ENCODE measurements at regions not wholly inside any gene's neighbourhood (a gene's known extent, or its start where the extent isn't known, plus 50 kb on each side); places are given as distances from the start of the nearest gene placed in this dataset.

GRCh38 chr16:87054856-87055255 lies 262.3 kb downstream of the C16orf95 start:
- POLR2A ChIA-PET (ENCODE audit: low non-redundant PET), result no interaction called here
- intact Hi-C loops (cut with micrococcal nuclease; ENCODE audit: unreplicated experiment), result no loop called here
- no TSS peak for BruUV-seq (replicated peaks)
- Histone ChIP-seq H3K9me3 (ENCODE audit: low read depth, low read length, poor library complexity, severe bottlenecking) (no peaks in the 10 kb centered on the region), H3K4me3 (ENCODE audit: low read depth, low read length, poor library complexity, severe bottlenecking) (no peak overlapping the region), H3K36me3 (ENCODE audit: insufficient read depth, low read length, poor library complexity, severe bottlenecking) (no peaks in the 10 kb centered on the region), H3K27me3 (replicated peaks; ENCODE audit: insufficient read depth, low read depth, low read length, poor library complexity) (no peaks in the 10 kb centered on the region), H3K4me1 (ENCODE audit: insufficient read depth, low read length, poor library complexity, severe bottlenecking) (no peaks in the 10 kb centered on the region), H3K27ac (ENCODE audit: low read depth, low read length, poor library complexity, severe bottlenecking) (no peak overlapping the region)
- no peak for TF ChIP-seq EZH2 (IDR thresholded peaks at IDR 0.05; ENCODE audit: borderline replicate concordance, low read depth, low read length, poor library complexity, severe bottlenecking)
- CTCF ChIA-PET, result no interaction called here
- DNase-seq (ENCODE audit: low spot score), result no peak

- no peaks in the 10 kb centered on the region for H3K4me1 ChIP-seq (ENCODE audit: insufficient read depth, low read length, poor library complexity, severe bottlenecking)
- intact Hi-C loops (cut with micrococcal nuclease; ENCODE audit: unreplicated experiment), result no loop called here
- no TSS peak for BruUV-seq (replicated peaks)
- no peaks in the 10 kb centered on the region for H3K36me3 ChIP-seq (ENCODE audit: insufficient read depth, low read length, poor library complexity, severe bottlenecking)
- no peaks in the 10 kb centered on the region for H3K27me3 ChIP-seq (replicated peaks; ENCODE audit: insufficient read depth, low read depth, low read length, poor library complexity)
- H3K4me3 ChIP-seq (ENCODE audit: low read depth, low read length, poor library complexity, severe bottlenecking), result no peak overlapping the region
- H3K27ac ChIP-seq (ENCODE audit: low read depth, low read length, poor library complexity, severe bottlenecking), result no peak overlapping the region
- no peak for DNase-seq (ENCODE audit: low spot score)
- TF ChIP-seq EZH2 (IDR thresholded peaks at IDR 0.05; ENCODE audit: borderline replicate concordance, low read depth, low read length, poor library complexity, severe bottlenecking) (no peak), CTCF (conservative IDR thresholded peaks at IDR 0.05; ENCODE audit: low read depth, low read length) (no peak)
- no peaks in the 10 kb centered on the region for H3K9me3 ChIP-seq (ENCODE audit: low read depth, low read length, poor library complexity, severe bottlenecking)
- ChIA-PET CTCF (no interaction called here), POLR2A (ENCODE audit: low non-redundant PET) (no interaction called here)
Measured at GRCh38 chr16:87056083-87056482, 261.1 kb downstream of the C16orf95 start.

GRCh38 chr16:87056551-87056950 lies 260.6 kb downstream of the C16orf95 start:
- Histone ChIP-seq H3K27ac (ENCODE audit: low read depth, low read length, poor library complexity, severe bottlenecking) (no peak overlapping the region), H3K27me3 (replicated peaks; ENCODE audit: insufficient read depth, low read depth, low read length, poor library complexity) (no peaks in the 10 kb centered on the region), H3K4me1 (ENCODE audit: insufficient read depth, low read length, poor library complexity, severe bottlenecking) (no peaks in the 10 kb centered on the region), H3K9me3 (ENCODE audit: low read depth, low read length, poor library complexity, severe bottlenecking) (no peaks in the 10 kb centered on the region), H3K36me3 (ENCODE audit: insufficient read depth, low read length, poor library complexity, severe bottlenecking) (no peaks in the 10 kb centered on the region), H3K4me3 (ENCODE audit: low read depth, low read length, poor library complexity, severe bottlenecking) (no peak overlapping the region)
- no peak for TF ChIP-seq EZH2 (IDR thresholded peaks at IDR 0.05; ENCODE audit: borderline replicate concordance, low read depth, low read length, poor library complexity, severe bottlenecking)
- no peak for TF ChIP-seq CTCF (conservative IDR thresholded peaks at IDR 0.05; ENCODE audit: low read depth, low read length)
- ChIA-PET POLR2A (ENCODE audit: low non-redundant PET) (no interaction called here), CTCF (no interaction called here)
- no TSS peak for BruUV-seq (replicated peaks)
- no peak for DNase-seq (ENCODE audit: low spot score)
- intact Hi-C loops (cut with micrococcal nuclease; ENCODE audit: unreplicated experiment), result no loop called here

- intact Hi-C loops (cut with micrococcal nuclease; ENCODE audit: unreplicated experiment), result no loop called here
- no peak overlapping the region for H3K27ac ChIP-seq (ENCODE audit: low read depth, low read length, poor library complexity, severe bottlenecking)
- H3K4me3 ChIP-seq (ENCODE audit: low read depth, low read length, poor library complexity, severe bottlenecking), result no peak overlapping the region
- ChIA-PET CTCF (no interaction called here), POLR2A (ENCODE audit: low non-redundant PET) (no interaction called here)
- no peak for DNase-seq (ENCODE audit: low spot score)
- H3K27me3 ChIP-seq (replicated peaks; ENCODE audit: insufficient read depth, low read depth, low read length, poor library complexity), result no peaks in the 10 kb centered on the region
- H3K9me3 ChIP-seq (ENCODE audit: low read depth, low read length, poor library complexity, severe bottlenecking), result no peaks in the 10 kb centered on the region
- no peaks in the 10 kb centered on the region for H3K4me1 ChIP-seq (ENCODE audit: insufficient read depth, low read length, poor library complexity, severe bottlenecking)
- no peaks in the 10 kb centered on the region for H3K36me3 ChIP-seq (ENCODE audit: insufficient read depth, low read length, poor library complexity, severe bottlenecking)
- TF ChIP-seq EZH2 (IDR thresholded peaks at IDR 0.05; ENCODE audit: borderline replicate concordance, low read depth, low read length, poor library complexity, severe bottlenecking) (no peak), CTCF (conservative IDR thresholded peaks at IDR 0.05; ENCODE audit: low read depth, low read length) (peak; percentile 34; the same call in 1 of the 2 replicates)
- BruUV-seq (replicated peaks), result no TSS peak
Measured at GRCh38 chr16:87057211-87057881, 259.8 kb downstream of the C16orf95 start.
